Inflammatory macrophage treated with lipopolysaccharide for 1 hour (primary cell): ENCODE measurements at regions not wholly inside any gene's neighbourhood (a gene's known extent, or its start where the extent isn't known, plus 50 kb on each side); places are given as distances from the start of the nearest gene placed in this dataset.

Source experiments
- DNase-seq, 2 donors: peaks; one replicate each; pipeline ENCODE4 v3.0.0-alpha.2; 2020 to 2022

- no peak for DNase-seq
Observed at GRCh38 chr1:183711165-183711682, 58.1 kb upstream of the APOBEC4 start.

- DNase-seq = no peak
Observed at GRCh38 chr1:183710734-183711133, 57.6 kb upstream of the APOBEC4 start.

GRCh38 chr1:183710333-183710732 lies 57.2 kb upstream of the APOBEC4 start:
- DNase-seq = no peak

- DNase-seq = no peak
Observed at GRCh38 chr1:183704131-183704530, 51.0 kb upstream of the APOBEC4 start.
